Lower lobe of right lung (tissue), 2 donors: ENCODE measurements at regions not wholly inside any gene's neighbourhood (a gene's known extent, or its start where the extent isn't known, plus 50 kb on each side); places are given as distances from the start of the nearest gene placed in this dataset.

Experiments
- ATAC-seq, 2 donors: fragments of 200-7000 bp; cut with Tn5 transposase; one replicate each; pipeline ENCODE4 v1.9.1; 2020 to 2022; ENCODE audit warnings: mild to moderate bottlenecking in 2 of 2, moderate library complexity in 2 of 2
- DNase-seq: peaks from one replicate; pipeline ENCODE4 v3.0.0-alpha.2; 2020
- H3K27ac ChIP-seq: fragments of 200-600 bp; one replicate; pipeline ENCODE4 v1.8.0; 2022
- H3K27me3 ChIP-seq: fragments of 200-600 bp; one replicate; pipeline ENCODE4 v1.8.0; 2022; ENCODE audit warnings: low read depth
- H3K36me3 ChIP-seq: fragments of 200-600 bp; one replicate; pipeline ENCODE4 v1.8.0; 2022; ENCODE audit warnings: mild to moderate bottlenecking
- H3K4me1 ChIP-seq: fragments of 200-600 bp; one replicate; pipeline ENCODE4 v1.8.0; 2022
- H3K4me3 ChIP-seq: fragments of 200-600 bp; one replicate; pipeline ENCODE4 v1.8.0; 2022; ENCODE audit warnings: mild to moderate bottlenecking
- H3K9me3 ChIP-seq: fragments of 200-600 bp; one replicate; pipeline ENCODE4 v1.8.0; 2022
- intact Hi-C: fragments of 100-400 bp; cut with DNase I; formaldehyde crosslinking; loops from one replicate; pipeline ENCODE4 v1.11.0; 2022
- TF ChIP-seq, protein P1 (sequence below): fragments of 200-600 bp; IDR thresholded peaks from one replicate; pipeline ENCODE4 v1.8.0; 2022; ENCODE audit warnings: antibody characterized with exemption, mild to moderate bottlenecking
- donor health status: DM: no; HTN: yes; CAD: no; lungs with severe emphysema.

GRCh38 chr1:207224666-207225065, 96.8 kb upstream of the CD55 start:
- no peak for ATAC-seq
- no peak overlapping the region for H3K4me3 ChIP-seq
- H3K4me1 ChIP-seq: peaks cover 4% of the 10 kb centered on the region
- no peak overlapping the region for H3K27ac ChIP-seq
- intact Hi-C loops: no loop called here
- DNase-seq: no peak
- TF ChIP-seq, protein P1, sequence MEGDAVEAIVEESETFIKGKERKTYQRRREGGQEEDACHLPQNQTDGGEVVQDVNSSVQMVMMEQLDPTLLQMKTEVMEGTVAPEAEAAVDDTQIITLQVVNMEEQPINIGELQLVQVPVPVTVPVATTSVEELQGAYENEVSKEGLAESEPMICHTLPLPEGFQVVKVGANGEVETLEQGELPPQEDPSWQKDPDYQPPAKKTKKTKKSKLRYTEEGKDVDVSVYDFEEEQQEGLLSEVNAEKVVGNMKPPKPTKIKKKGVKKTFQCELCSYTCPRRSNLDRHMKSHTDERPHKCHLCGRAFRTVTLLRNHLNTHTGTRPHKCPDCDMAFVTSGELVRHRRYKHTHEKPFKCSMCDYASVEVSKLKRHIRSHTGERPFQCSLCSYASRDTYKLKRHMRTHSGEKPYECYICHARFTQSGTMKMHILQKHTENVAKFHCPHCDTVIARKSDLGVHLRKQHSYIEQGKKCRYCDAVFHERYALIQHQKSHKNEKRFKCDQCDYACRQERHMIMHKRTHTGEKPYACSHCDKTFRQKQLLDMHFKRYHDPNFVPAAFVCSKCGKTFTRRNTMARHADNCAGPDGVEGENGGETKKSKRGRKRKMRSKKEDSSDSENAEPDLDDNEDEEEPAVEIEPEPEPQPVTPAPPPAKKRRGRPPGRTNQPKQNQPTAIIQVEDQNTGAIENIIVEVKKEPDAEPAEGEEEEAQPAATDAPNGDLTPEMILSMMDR: no peak
- H3K27me3 ChIP-seq: no peaks in the 10 kb centered on the region
- no peaks in the 10 kb centered on the region for H3K36me3 ChIP-seq
- H3K9me3 ChIP-seq: no peaks in the 10 kb centered on the region

- ATAC-seq (no peak), DNase-seq (no peak)
- H3K9me3 ChIP-seq: no peaks in the 10 kb centered on the region
- H3K27me3 ChIP-seq: no peaks in the 10 kb centered on the region
- TF ChIP-seq, protein P1: no peak
- H3K27ac ChIP-seq: no peak overlapping the region
- peaks cover 4% of the 10 kb centered on the region for H3K4me1 ChIP-seq
- no peaks in the 10 kb centered on the region for H3K36me3 ChIP-seq
- no peak overlapping the region for H3K4me3 ChIP-seq
- intact Hi-C loops: no loop called here
Measured at GRCh38 chr1:207227131-207227630, 94.3 kb upstream of the CD55 start.

DNA sequence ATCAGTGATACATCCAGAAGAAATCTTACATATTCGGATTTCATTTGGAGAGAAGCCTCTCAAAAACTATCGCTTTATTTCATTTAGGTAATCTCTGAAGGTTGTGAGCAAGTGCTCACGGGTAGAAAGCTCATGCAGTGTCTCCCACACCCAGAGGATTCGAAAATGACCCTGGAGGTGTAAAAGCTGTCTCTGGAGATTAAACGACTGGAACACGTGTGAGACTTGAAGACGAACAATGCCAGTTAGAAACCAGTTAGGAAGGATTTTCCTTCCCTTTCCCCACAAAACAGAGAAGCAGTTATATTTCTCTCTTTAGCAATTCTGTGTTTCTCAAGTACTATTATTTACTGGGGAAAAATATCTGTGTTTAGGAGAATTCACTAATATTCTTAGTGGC, 92.5 kb upstream of the CD55 start:
- TF ChIP-seq, protein P1: no peak
- Histone ChIP-seq H3K4me1 (no peaks in the 10 kb centered on the region), H3K9me3 (no peaks in the 10 kb centered on the region), H3K4me3 (no peak overlapping the region), H3K27ac (no peak overlapping the region), H3K36me3 (no peaks in the 10 kb centered on the region), H3K27me3 (no peaks in the 10 kb centered on the region)
- intact Hi-C loops: no loop called here
- ATAC-seq: no peak
- DNase-seq: no peak

GRCh38 chr1:207230441-207230840, 91.0 kb upstream of the CD55 start:
- no peaks in the 10 kb centered on the region for H3K27me3 ChIP-seq
- no peaks in the 10 kb centered on the region for H3K36me3 ChIP-seq
- H3K4me1 ChIP-seq: no peaks in the 10 kb centered on the region
- H3K4me3 ChIP-seq: no peak overlapping the region
- intact Hi-C loops: no loop called here
- DNase-seq: no peak
- no peak overlapping the region for H3K27ac ChIP-seq
- no peak for ATAC-seq
- H3K9me3 ChIP-seq: no peaks in the 10 kb centered on the region
- TF ChIP-seq, protein P1: no peak

DNA sequence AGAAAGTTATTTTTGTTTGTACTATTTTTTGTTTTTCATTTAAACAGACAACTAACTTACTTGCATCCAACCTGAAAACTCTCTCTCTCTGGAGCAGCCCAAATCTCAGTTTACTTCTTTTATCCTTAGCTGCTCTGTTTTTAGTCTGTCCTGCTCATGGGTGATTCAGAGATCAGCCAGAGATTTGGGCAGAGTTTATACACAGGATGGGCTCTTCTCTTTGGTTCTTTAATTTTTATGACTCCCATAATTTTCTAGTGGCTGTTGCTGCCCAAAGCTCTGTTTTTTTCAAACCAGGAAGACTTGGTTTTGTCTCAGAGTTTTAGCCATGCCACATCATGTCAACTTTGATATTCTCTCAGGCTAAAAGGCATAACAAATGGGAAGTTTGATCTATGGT, 86.8 kb upstream of the CD55 start:
- no peak for ATAC-seq
- no peak for DNase-seq
- no peaks in the 10 kb centered on the region for H3K27me3 ChIP-seq
- no peaks in the 10 kb centered on the region for H3K36me3 ChIP-seq
- H3K4me1 ChIP-seq: no peaks in the 10 kb centered on the region
- intact Hi-C loops: no loop called here
- H3K4me3 ChIP-seq: no peak overlapping the region
- H3K9me3 ChIP-seq: no peaks in the 10 kb centered on the region
- no peak overlapping the region for H3K27ac ChIP-seq
- TF ChIP-seq, protein P1: no peak

DNA sequence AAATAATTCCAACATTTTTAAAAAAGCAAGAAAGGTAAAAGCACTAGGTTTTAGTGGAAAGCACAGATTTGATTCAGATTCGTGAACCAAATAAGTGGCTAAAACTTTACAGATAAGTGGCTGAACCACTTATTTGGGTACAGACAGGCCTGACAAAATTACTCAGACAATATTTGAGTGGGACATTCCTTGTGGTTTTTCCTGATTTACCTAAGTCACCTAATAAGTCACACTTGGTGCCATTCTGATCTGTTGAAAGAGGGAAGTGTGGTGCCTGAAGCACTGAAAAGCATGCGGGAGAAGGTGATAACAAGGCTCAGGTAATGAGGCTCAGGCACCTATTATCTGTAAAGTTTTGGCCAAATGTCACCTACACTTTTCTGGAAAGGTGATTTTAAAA, 81.6 kb upstream of the CD55 start:
- Histone ChIP-seq H3K27ac (peak overlapping the region; percentile 59), H3K4me3 (no peak overlapping the region), H3K27me3 (no peaks in the 10 kb centered on the region), H3K4me1 (peaks cover 14% of the 10 kb centered on the region), H3K36me3 (no peaks in the 10 kb centered on the region), H3K9me3 (no peaks in the 10 kb centered on the region)
- DNase-seq: no peak
- intact Hi-C loops: no loop called here
- TF ChIP-seq, protein P1: no peak
- ATAC-seq: peak; percentile 79 to 82
